ENCODE measurements at regions not wholly inside any gene's neighbourhood (a gene's known extent, or its start where the extent isn't known, plus 50 kb on each side); places are given as distances from the start of the nearest gene placed in this dataset.

DNA sequence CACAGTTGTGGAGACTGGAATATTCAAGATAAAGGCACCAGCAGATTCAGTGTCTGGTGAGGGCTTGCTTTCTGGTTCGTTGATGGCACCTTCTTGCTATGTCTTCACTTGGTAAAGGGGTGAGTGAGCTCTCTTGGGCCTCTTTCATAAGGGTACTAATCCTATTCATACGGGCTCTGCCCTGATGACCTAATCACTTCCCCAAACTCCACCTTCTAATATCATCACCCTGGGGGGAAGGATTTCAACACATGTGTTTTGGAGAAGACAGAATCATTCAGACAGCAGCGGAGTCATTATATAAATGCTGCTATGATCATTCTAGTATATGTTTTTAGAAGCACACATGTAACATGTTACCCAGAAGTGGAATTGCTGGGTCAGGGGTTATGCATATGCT, 295.3 kb upstream of the CTSO start:
- DNase-seq (ENCODE audit: low read depth) = no peak
- TF ChIP-seq, protein P1, sequence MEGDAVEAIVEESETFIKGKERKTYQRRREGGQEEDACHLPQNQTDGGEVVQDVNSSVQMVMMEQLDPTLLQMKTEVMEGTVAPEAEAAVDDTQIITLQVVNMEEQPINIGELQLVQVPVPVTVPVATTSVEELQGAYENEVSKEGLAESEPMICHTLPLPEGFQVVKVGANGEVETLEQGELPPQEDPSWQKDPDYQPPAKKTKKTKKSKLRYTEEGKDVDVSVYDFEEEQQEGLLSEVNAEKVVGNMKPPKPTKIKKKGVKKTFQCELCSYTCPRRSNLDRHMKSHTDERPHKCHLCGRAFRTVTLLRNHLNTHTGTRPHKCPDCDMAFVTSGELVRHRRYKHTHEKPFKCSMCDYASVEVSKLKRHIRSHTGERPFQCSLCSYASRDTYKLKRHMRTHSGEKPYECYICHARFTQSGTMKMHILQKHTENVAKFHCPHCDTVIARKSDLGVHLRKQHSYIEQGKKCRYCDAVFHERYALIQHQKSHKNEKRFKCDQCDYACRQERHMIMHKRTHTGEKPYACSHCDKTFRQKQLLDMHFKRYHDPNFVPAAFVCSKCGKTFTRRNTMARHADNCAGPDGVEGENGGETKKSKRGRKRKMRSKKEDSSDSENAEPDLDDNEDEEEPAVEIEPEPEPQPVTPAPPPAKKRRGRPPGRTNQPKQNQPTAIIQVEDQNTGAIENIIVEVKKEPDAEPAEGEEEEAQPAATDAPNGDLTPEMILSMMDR (IDR thresholded peaks at IDR 0.05; ENCODE audit: insufficient read depth, low read length) = no peak
- no peak overlapping the region for H3K4me3 ChIP-seq (ENCODE audit: low read depth, low read length)

DNA sequence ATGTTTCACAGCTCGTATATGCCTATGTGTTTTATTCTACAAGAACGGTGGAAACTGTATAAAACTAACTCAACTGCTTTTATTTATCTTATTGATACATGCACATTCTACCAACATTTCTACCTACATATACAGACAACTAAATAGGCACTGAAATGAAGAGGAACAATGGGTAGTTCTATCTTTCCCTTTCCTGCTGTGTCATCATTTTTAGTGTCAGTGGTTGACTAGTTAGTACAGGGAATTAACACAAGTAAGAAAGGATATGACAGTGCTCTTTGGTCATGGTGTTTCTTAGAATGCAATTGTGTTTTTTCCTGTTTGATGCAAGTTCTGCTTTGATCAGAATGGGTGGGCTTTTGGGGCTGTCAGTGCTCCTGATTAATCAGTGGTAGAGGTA, 293.8 kb upstream of the CTSO start:
- DNase-seq (ENCODE audit: low read depth) = no peak
- no peak overlapping the region for H3K4me3 ChIP-seq (ENCODE audit: low read depth, low read length)
- TF ChIP-seq, protein P1 (IDR thresholded peaks at IDR 0.05; ENCODE audit: insufficient read depth, low read length) = no peak

DNA sequence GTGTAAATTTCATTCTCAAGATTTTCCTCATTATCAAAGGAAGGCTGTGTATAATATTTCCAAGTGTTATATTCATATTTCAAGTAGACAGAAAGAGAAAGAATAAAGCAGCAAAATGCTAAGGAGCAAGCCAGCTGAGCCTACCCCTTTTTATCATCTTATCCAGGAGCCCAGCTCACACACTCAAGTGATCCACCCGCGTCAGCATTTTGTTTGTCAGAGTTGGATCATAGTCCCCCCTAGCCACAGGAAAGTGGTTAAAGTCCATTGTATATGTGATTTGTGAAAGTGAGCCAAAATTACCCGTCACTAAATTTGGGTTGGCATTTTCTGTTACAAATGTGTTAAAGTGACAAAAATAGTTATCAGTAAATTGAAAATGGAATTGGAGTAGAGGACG, 289.3 kb upstream of the CTSO start:
- TF ChIP-seq, protein P1 (IDR thresholded peaks at IDR 0.05; ENCODE audit: insufficient read depth, low read length) = no peak
- no peak for DNase-seq (ENCODE audit: low read depth)
- H3K4me3 ChIP-seq (ENCODE audit: low read depth, low read length) = no peak overlapping the region

DNA sequence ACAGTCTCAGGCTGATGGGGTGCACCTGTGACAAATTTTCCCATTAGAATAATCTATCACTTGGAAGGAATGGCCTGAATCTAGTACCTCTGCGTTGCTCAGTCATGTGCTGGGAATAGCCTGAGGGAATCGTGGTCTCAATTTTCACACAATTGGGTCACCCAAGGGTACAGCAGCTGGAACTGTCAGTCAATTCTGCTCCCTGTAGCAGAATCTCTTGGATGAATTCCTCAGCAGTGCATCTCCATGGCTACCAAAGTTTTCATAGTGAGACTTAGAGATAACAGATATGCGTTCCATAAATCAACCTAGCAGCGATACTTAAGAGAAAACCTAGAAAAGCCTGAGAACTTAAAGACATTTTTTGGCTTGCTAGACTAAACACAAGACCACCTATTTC, 288.7 kb upstream of the CTSO start:
- no peak overlapping the region for H3K4me3 ChIP-seq (ENCODE audit: low read depth, low read length)
- DNase-seq (ENCODE audit: low read depth) = peak; percentile 15
- TF ChIP-seq, protein P1 (IDR thresholded peaks at IDR 0.05; ENCODE audit: insufficient read depth, low read length) = no peak

DNA sequence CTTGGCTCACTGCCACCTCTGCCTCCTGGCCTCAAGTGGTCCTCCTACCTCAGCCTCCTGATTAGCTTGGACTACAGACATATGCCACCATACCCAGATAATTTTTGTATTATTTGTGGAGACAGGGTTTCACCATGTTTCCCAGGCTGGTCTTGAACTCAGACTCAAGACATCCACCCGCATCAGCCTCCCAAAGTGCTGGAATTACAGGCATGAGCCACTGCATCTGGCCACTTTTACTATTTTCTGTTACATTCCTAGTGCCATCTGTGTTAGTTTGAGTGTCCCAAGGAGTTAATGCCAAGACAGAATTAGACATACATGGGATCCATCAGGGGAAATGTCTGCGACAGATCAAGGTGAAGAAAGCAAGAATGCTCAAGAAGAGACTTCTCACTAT, 288.2 kb upstream of the CTSO start:
- no peak overlapping the region for H3K4me3 ChIP-seq (ENCODE audit: low read depth, low read length)
- DNase-seq (ENCODE audit: low read depth) = no peak
- TF ChIP-seq, protein P1 (IDR thresholded peaks at IDR 0.05; ENCODE audit: insufficient read depth, low read length) = no peak

DNA sequence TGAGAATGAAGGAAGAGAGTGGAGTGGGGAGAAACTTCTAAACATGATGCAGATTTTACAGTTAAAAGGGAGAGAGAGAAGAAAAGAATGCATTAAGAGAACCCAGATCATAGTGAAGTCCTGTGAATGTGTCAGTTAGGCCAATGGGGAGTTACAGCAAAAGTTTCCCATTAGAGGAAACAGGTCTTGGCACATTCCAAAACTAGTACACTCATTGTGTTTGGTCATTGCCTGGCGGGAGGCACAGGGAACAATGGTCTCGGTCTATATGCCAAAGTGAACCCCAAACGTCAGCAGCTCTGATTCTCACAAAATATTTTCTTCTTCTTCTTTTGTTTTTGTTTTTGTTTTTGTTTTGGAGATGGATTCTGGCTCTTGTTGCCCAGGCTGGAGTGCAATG, 284.5 kb upstream of the CTSO start:
- TF ChIP-seq, protein P1 (IDR thresholded peaks at IDR 0.05; ENCODE audit: insufficient read depth, low read length) = no peak
- DNase-seq (ENCODE audit: low read depth) = no peak
- no peak overlapping the region for H3K4me3 ChIP-seq (ENCODE audit: low read depth, low read length)

DNA sequence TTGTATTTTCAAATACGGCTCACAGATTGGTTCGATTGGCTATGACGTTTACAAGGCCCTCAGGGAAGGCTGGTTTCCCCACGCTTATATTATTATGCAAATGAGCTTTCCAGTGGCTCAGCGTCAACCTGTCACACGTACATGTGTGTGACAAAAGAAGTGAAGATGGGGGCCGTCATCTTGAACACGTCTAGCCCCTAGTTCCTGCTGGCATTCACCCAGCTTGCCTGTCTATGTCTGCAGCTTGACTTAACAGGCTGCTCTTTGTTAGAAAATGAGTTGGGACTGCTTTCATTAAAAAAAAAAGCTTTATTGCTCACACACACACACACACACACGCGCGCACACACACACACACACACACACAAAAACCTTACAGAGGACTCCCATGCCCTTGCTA, 283.6 kb upstream of the CTSO start:
- no peak for DNase-seq (ENCODE audit: low read depth)

More for the DNA sequence above, 283.6 kb upstream of the CTSO start:
- no peak overlapping the region for H3K4me3 ChIP-seq (ENCODE audit: low read depth, low read length)
- TF ChIP-seq, protein P1 (IDR thresholded peaks at IDR 0.05; ENCODE audit: insufficient read depth, low read length) = no peak
